HAP-1 (cell line): ENCODE measurements at regions not wholly inside any gene's neighbourhood (a gene's known extent, or its start where the extent isn't known, plus 50 kb on each side); places are given as distances from the start of the nearest gene placed in this dataset.
"Not testable (repeated sequence)": the region's sequence is repeated elsewhere in the genome, so short reads cannot be mapped to it uniquely, and the experiment has no call there.

Experiments used
- DNase-seq, 2 experiments: peaks; one replicate each; pipeline ENCODE4 v3.0.0-alpha.2; 2016 to 2020; ENCODE audit warnings: low spot score in 2 of 2
- H3K27me3 ChIP-seq: fragments of 250-450 bp; sonication (Bioruptor Pico); 2 replicates; pipeline ENCODE4 v1.5.1; 2020; ENCODE audit warnings: low read depth, mild to moderate bottlenecking, moderate library complexity
- H3K36me3 ChIP-seq: fragments of 250-450 bp; sonication (Bioruptor Pico); replicated peaks from 2 replicates; pipeline ENCODE4 v1.5.1; 2020; ENCODE audit warnings: mild to moderate bottlenecking
- H3K4me1 ChIP-seq: fragments of 250-450 bp; sonication (Bioruptor Pico); 2 replicates; pipeline ENCODE4 v1.5.1; 2020; ENCODE audit warnings: mild to moderate bottlenecking
- H3K4me3 ChIP-seq: fragments of 250-450 bp; sonication (Bioruptor Pico); 2 replicates; pipeline ENCODE4 v1.5.1; 2020; ENCODE audit warnings: mild to moderate bottlenecking, moderate library complexity
- H3K9me3 ChIP-seq: fragments of 250-450 bp; sonication (Bioruptor Pico); 2 replicates; pipeline ENCODE4 v1.5.1; 2020; ENCODE audit warnings: mild to moderate bottlenecking, moderate library complexity
- in situ Hi-C: fragments of 300-500 bp; cut with MboI; formaldehyde crosslinking; loops from 3 replicates; pipeline ENCODE4 v1.14.3; 2020; ENCODE audit warnings: low sequenced_read_pairs, inconsistent platforms, mixed read lengths

GRCh38 chr21:9361615-9362014, 1159.8 kb upstream of the TPTE start:
- DNase-seq: peak in 1 of 2 experiments; percentile 0
- H3K27me3 ChIP-seq, H3K9me3 ChIP-seq, H3K4me1 ChIP-seq, H3K36me3 ChIP-seq, in situ Hi-C loops, H3K4me3 ChIP-seq: not testable (repeated sequence)

- H3K4me3 ChIP-seq, H3K27me3 ChIP-seq, in situ Hi-C loops, DNase-seq, H3K36me3 ChIP-seq, H3K4me1 ChIP-seq, H3K9me3 ChIP-seq: not testable (repeated sequence)
These were observed 1159.1 kb upstream of the TPTE start for GRCh38 chr21:9362309-9362708.

- in situ Hi-C loops, H3K4me1 ChIP-seq, H3K4me3 ChIP-seq, H3K36me3 ChIP-seq, DNase-seq, H3K27me3 ChIP-seq, H3K9me3 ChIP-seq: not testable (repeated sequence)
These were observed 1155.6 kb upstream of the TPTE start for GRCh38 chr21:9365815-9366214.

- H3K27me3 ChIP-seq, H3K36me3 ChIP-seq, in situ Hi-C loops, H3K4me1 ChIP-seq, H3K4me3 ChIP-seq, H3K9me3 ChIP-seq, DNase-seq: not testable (repeated sequence)
These were observed 1154.8 kb upstream of the TPTE start for GRCh38 chr21:9366578-9366977.
